ENCODE measurements at regions not wholly inside any gene's neighbourhood (a gene's known extent, or its start where the extent isn't known, plus 50 kb on each side); places are given as distances from the start of the nearest gene placed in this dataset.

- DNase-seq (ENCODE audit: low spot score) = no peak
- no peak overlapping the region for H3K9ac ChIP-seq (ENCODE audit: low read depth in 1 of 2, low read length in 2 of 2)
- no peaks in the 10 kb centered on the region for H3K27me3 ChIP-seq (ENCODE audit: control insufficient read depth in 4 of 4, insufficient read depth in 4 of 4, low read length in 3 of 4)
- no peak for TF ChIP-seq HNF4A (conservative IDR thresholded peaks at IDR 0.05)
- no peak for TF ChIP-seq ATF3 (IDR thresholded peaks at IDR 0.05)
- no peak for TF ChIP-seq HNF4G (IDR thresholded peaks at IDR 0.05)
- no peak for TF ChIP-seq RXRA (IDR thresholded peaks at IDR 0.05)
- no peak for TF ChIP-seq YY1 (IDR thresholded peaks at IDR 0.05)
- TF ChIP-seq FOXA1 (IDR thresholded peaks at IDR 0.05) = no peak
- TF ChIP-seq SP1 (IDR thresholded peaks at IDR 0.05) = no peak
- TF ChIP-seq TAF1 (conservative IDR thresholded peaks at IDR 0.05) = no peak
- no peak for TF ChIP-seq EGR1 (IDR thresholded peaks at IDR 0.05; ENCODE audit: low read depth in 2 of 2)
- TF ChIP-seq JUND (IDR thresholded peaks at IDR 0.05) = no peak
- no peak for TF ChIP-seq CTCF (IDR thresholded peaks at IDR 0.05; ENCODE audit: low read depth, low read length, missing input control)
- no peak for TF ChIP-seq REST (IDR thresholded peaks at IDR 0.05)
- no peak for TF ChIP-seq FOXA2 (IDR thresholded peaks at IDR 0.05)
- TF ChIP-seq ZBTB33 (IDR thresholded peaks at IDR 0.05) = no peak
- TF ChIP-seq GABPA (IDR thresholded peaks at IDR 0.05 in 1 of 2, conservative IDR thresholded peaks at IDR 0.05 in 1 of 2) = no peak
- TF ChIP-seq RAD21 (IDR thresholded peaks at IDR 0.05) = no peak
- no peak for TF ChIP-seq MAX (IDR thresholded peaks at IDR 0.05)
- no peaks in the 10 kb centered on the region for H3K4me1 ChIP-seq (ENCODE audit: control insufficient read depth in 4 of 4, insufficient read depth in 4 of 4, low read length in 3 of 4)
- H3K9me3 ChIP-seq (ENCODE audit: control insufficient read depth in 4 of 4, low read length in 3 of 4) = no peaks in the 10 kb centered on the region
- H3K36me3 ChIP-seq (ENCODE audit: control insufficient read depth in 4 of 4, insufficient read depth in 3 of 4, low read depth in 1 of 4, low read length in 3 of 4) = no peaks in the 10 kb centered on the region
- H3K27ac ChIP-seq (ENCODE audit: low read depth in 1 of 2, low read length in 2 of 2) = no peak overlapping the region
- H3K4me3 ChIP-seq (ENCODE audit: low read depth in 1 of 3, low read length in 3 of 3) = no peak overlapping the region
Observed at GRCh38 chr1:79363430-79363829, 356.9 kb upstream of the ADGRL4 start.

GRCh38 chr1:79362470-79362869 is 355.9 kb upstream of the ADGRL4 start:
- WGBS = 85% methylated on average over 3 of the region's 3 CpGs

More at GRCh38 chr1:79362470-79362869, 355.9 kb upstream of the ADGRL4 start:
- no peak overlapping the region for H3K4me3 ChIP-seq (ENCODE audit: low read depth in 1 of 3, low read length in 3 of 3)
- H3K27me3 ChIP-seq (ENCODE audit: control insufficient read depth in 4 of 4, insufficient read depth in 4 of 4, low read length in 3 of 4) = no peaks in the 10 kb centered on the region
- H3K27ac ChIP-seq (ENCODE audit: low read depth in 1 of 2, low read length in 2 of 2) = no peak overlapping the region
- TF ChIP-seq FOXA1 (IDR thresholded peaks at IDR 0.05) = no peak
- no peak for TF ChIP-seq RXRA (IDR thresholded peaks at IDR 0.05)
- TF ChIP-seq REST (IDR thresholded peaks at IDR 0.05) = no peak
- TF ChIP-seq EGR1 (IDR thresholded peaks at IDR 0.05; ENCODE audit: low read depth in 2 of 2) = no peak
- no peak for TF ChIP-seq RAD21 (IDR thresholded peaks at IDR 0.05)
- no peak for DNase-seq (ENCODE audit: low spot score)
- H3K9me3 ChIP-seq (ENCODE audit: control insufficient read depth in 4 of 4, low read length in 3 of 4) = no peaks in the 10 kb centered on the region
- no peak overlapping the region for H3K9ac ChIP-seq (ENCODE audit: low read depth in 1 of 2, low read length in 2 of 2)
- H3K4me1 ChIP-seq (ENCODE audit: control insufficient read depth in 4 of 4, insufficient read depth in 4 of 4, low read length in 3 of 4) = no peaks in the 10 kb centered on the region
- no peaks in the 10 kb centered on the region for H3K36me3 ChIP-seq (ENCODE audit: control insufficient read depth in 4 of 4, insufficient read depth in 3 of 4, low read depth in 1 of 4, low read length in 3 of 4)

Data from liver (tissue), 8 donors.